ENCODE measurements at regions not wholly inside any gene's neighbourhood (a gene's known extent, or its start where the extent isn't known, plus 50 kb on each side); places are given as distances from the start of the nearest gene placed in this dataset.

- no peak for DNase-seq
These were observed 138.4 kb upstream of the ZNF462 start for GRCh38 chr9:106724566-106724965.

- no peak for DNase-seq
These were observed 136.7 kb upstream of the ZNF462 start for GRCh38 chr9:106726070-106726815.

- no peak for DNase-seq
These were observed 135.0 kb upstream of the ZNF462 start for GRCh38 chr9:106727969-106728368.

- DNase-seq, result no peak
These were observed 134.1 kb upstream of the ZNF462 start for GRCh38 chr9:106728860-106729259.

- DNase-seq, result peak; percentile 60
These were observed 131.1 kb upstream of the ZNF462 start for GRCh38 chr9:106731910-106732309.

GRCh38 chr9:106733828-106734380 lies 129.1 kb upstream of the ZNF462 start:
- DNase-seq, result no peak

GRCh38 chr9:106737516-106737915 lies 125.5 kb upstream of the ZNF462 start:
- no peak for DNase-seq

GRCh38 chr9:106738109-106738508 lies 124.9 kb upstream of the ZNF462 start:
- DNase-seq, result no peak

GRCh38 chr9:106745457-106745856 lies 117.5 kb upstream of the ZNF462 start:
- DNase-seq, result no peak

GRCh38 chr9:106745876-106746275 lies 117.1 kb upstream of the ZNF462 start:
- DNase-seq, result no peak

- DNase-seq, result no peak
These were observed 111.3 kb upstream of the ZNF462 start for GRCh38 chr9:106751681-106752080.

GRCh38 chr9:106752581-106752980 lies 110.4 kb upstream of the ZNF462 start:
- DNase-seq, result no peak

GRCh38 chr9:106753155-106753671 lies 109.8 kb upstream of the ZNF462 start:
- no peak for DNase-seq

- peak; percentile 25 for DNase-seq
These were observed 107.2 kb upstream of the ZNF462 start for GRCh38 chr9:106755736-106756135.

GRCh38 chr9:106757514-106757913 lies 105.5 kb upstream of the ZNF462 start:
- DNase-seq, result no peak

- no peak for DNase-seq
These were observed 104.1 kb upstream of the ZNF462 start for GRCh38 chr9:106758911-106759310.

- no peak for DNase-seq
These were observed 101.5 kb upstream of the ZNF462 start for GRCh38 chr9:106761493-106761892.

GRCh38 chr9:106766616-106767015 lies 96.3 kb upstream of the ZNF462 start:
- DNase-seq, result no peak

- DNase-seq, result no peak
These were observed 93.6 kb upstream of the ZNF462 start for GRCh38 chr9:106769331-106769730.

- no peak for DNase-seq
These were observed 91.4 kb upstream of the ZNF462 start for GRCh38 chr9:106771608-106772007.

GRCh38 chr9:106772523-106773290 lies 90.3 kb upstream of the ZNF462 start:
- no peak for DNase-seq

GRCh38 chr9:106773750-106774149 lies 89.2 kb upstream of the ZNF462 start:
- DNase-seq, result no peak

- DNase-seq, result no peak
These were observed 87.0 kb upstream of the ZNF462 start for GRCh38 chr9:106775960-106776359.

- no peak for DNase-seq
These were observed 83.2 kb upstream of the ZNF462 start for GRCh38 chr9:106779796-106780195.
